ENCODE measurements at regions not wholly inside any gene's neighbourhood (a gene's known extent, or its start where the extent isn't known, plus 50 kb on each side); places are given as distances from the start of the nearest gene placed in this dataset.

- no peaks in the 10 kb centered on the region for H3K4me1 Mint-ChIP-seq
Measured at GRCh38 chr6:90877616-90878015, 290.7 kb upstream of the MAP3K7 start.

GRCh38 chr6:90874931-90875330 lies 288.1 kb upstream of the MAP3K7 start:
- ChIA-PET CTCF (no interaction called here), POLR2A (no interaction called here)
- ATAC-seq (ENCODE audit: low read depth): no peak
- Mint-ChIP-seq H3K9me3 (no peaks in the 10 kb centered on the region), H3K4me1 (no peaks in the 10 kb centered on the region), H3K4me3 (no peak overlapping the region), H3K27me3 (peaks cover 8% of the 10 kb centered on the region), H3K27ac (no peak overlapping the region), H3K36me3 (ENCODE audit: low read depth) (no peaks in the 10 kb centered on the region)
- intact Hi-C loops (cut with micrococcal nuclease): no loop called here
- TF ChIP-seq CTCF (IDR thresholded peaks at IDR 0.05): no peak
- DNase-seq: no peak

More at GRCh38 chr6:90877616-90878015, 290.7 kb upstream of the MAP3K7 start:
- ChIA-PET CTCF (no interaction called here), POLR2A (no interaction called here)
- DNase-seq (no peak), ATAC-seq (ENCODE audit: low read depth) (no peak)
- Mint-ChIP-seq H3K27ac (no peak overlapping the region), H3K4me3 (no peak overlapping the region), H3K27me3 (peaks cover 8% of the 10 kb centered on the region), H3K36me3 (ENCODE audit: low read depth) (no peaks in the 10 kb centered on the region), H3K9me3 (peaks cover 2% of the 10 kb centered on the region)
- no peak for TF ChIP-seq CTCF (IDR thresholded peaks at IDR 0.05)
- intact Hi-C loops (cut with micrococcal nuclease): no loop called here

GRCh38 chr6:90872981-90873380 lies 286.1 kb upstream of the MAP3K7 start:
- Mint-ChIP-seq H3K27me3 (peaks cover 9% of the 10 kb centered on the region), H3K4me1 (no peaks in the 10 kb centered on the region), H3K36me3 (ENCODE audit: low read depth) (no peaks in the 10 kb centered on the region), H3K9me3 (no peaks in the 10 kb centered on the region), H3K4me3 (no peak overlapping the region), H3K27ac (no peak overlapping the region)
- no peak for DNase-seq
- CTCF ChIA-PET: no interaction called here
- POLR2A ChIA-PET: no interaction called here
- ATAC-seq (ENCODE audit: low read depth): no peak
- intact Hi-C loops (cut with micrococcal nuclease): no loop called here
- TF ChIP-seq CTCF (IDR thresholded peaks at IDR 0.05): no peak

- CTCF ChIA-PET: no interaction called here
- H3K4me1 Mint-ChIP-seq: no peaks in the 10 kb centered on the region
- H3K27ac Mint-ChIP-seq: no peak overlapping the region
- TF ChIP-seq CTCF (IDR thresholded peaks at IDR 0.05): no peak
- peaks cover 5% of the 10 kb centered on the region for H3K27me3 Mint-ChIP-seq
- no peak for DNase-seq
- H3K9me3 Mint-ChIP-seq: no peaks in the 10 kb centered on the region
- POLR2A ChIA-PET: no interaction called here
- no peaks in the 10 kb centered on the region for H3K36me3 Mint-ChIP-seq (ENCODE audit: low read depth)
- intact Hi-C loops (cut with micrococcal nuclease): no loop called here
- ATAC-seq (ENCODE audit: low read depth): no peak
- no peak overlapping the region for H3K4me3 Mint-ChIP-seq
Measured at GRCh38 chr6:90870561-90870960, 283.7 kb upstream of the MAP3K7 start.

GRCh38 chr6:90868656-90869055 lies 281.8 kb upstream of the MAP3K7 start:
- CTCF ChIA-PET: no interaction called here
- no peak overlapping the region for H3K27ac Mint-ChIP-seq
- ATAC-seq (ENCODE audit: low read depth) (no peak), DNase-seq (no peak)
- intact Hi-C loops (cut with micrococcal nuclease): no loop called here
- no peaks in the 10 kb centered on the region for H3K4me1 Mint-ChIP-seq
- POLR2A ChIA-PET: no interaction called here
- TF ChIP-seq CTCF (IDR thresholded peaks at IDR 0.05): no peak
- H3K36me3 Mint-ChIP-seq (ENCODE audit: low read depth): no peaks in the 10 kb centered on the region
- no peaks in the 10 kb centered on the region for H3K9me3 Mint-ChIP-seq
- peaks cover 2% of the 10 kb centered on the region for H3K27me3 Mint-ChIP-seq
- H3K4me3 Mint-ChIP-seq: no peak overlapping the region

All from activated B cell treated with CpG ODN at 0.5 μM for 24 hours (primary cell).